Ishikawa (cell line): ENCODE measurements at regions not wholly inside any gene's neighbourhood (a gene's known extent, or its start where the extent isn't known, plus 50 kb on each side); places are given as distances from the start of the nearest gene placed in this dataset.

Experiments
- CEBPB ChIP-seq: IDR thresholded peaks from 2 replicates; pipeline ENCODE4 v1.6.1; 2012
- CREB1 ChIP-seq: IDR thresholded peaks from 2 replicates; pipeline ENCODE4 v1.6.1; 2012; ENCODE audit warnings: low read depth
- EGR1 ChIP-seq: IDR thresholded peaks from 2 replicates; pipeline ENCODE4 v1.6.1; 2012
- EP300 ChIP-seq: IDR thresholded peaks from 2 replicates; pipeline ENCODE4 v1.6.1; 2012; ENCODE audit warnings: borderline replicate concordance
- FOXM1 ChIP-seq: IDR thresholded peaks from 2 replicates; pipeline ENCODE4 v1.6.1; 2012; ENCODE audit warnings: low read depth, borderline replicate concordance
- NFIC ChIP-seq: IDR thresholded peaks from 2 replicates; pipeline ENCODE4 v1.6.1; 2012
- RAD21 ChIP-seq: IDR thresholded peaks from 2 replicates; pipeline ENCODE4 v1.6.1; 2012; ENCODE audit warnings: low read depth
- TAF1 ChIP-seq: IDR thresholded peaks from 2 replicates; pipeline ENCODE4 v1.6.1; 2012; ENCODE audit warnings: low read depth, mild to moderate bottlenecking
- TCF12 ChIP-seq: IDR thresholded peaks from 2 replicates; pipeline ENCODE4 v1.6.1; 2012; ENCODE audit warnings: low read depth
- TEAD4 ChIP-seq: IDR thresholded peaks from 2 replicates; pipeline ENCODE4 v1.6.1; 2012
- YY1 ChIP-seq: IDR thresholded peaks from 2 replicates; pipeline ENCODE4 v1.6.1; 2012; ENCODE audit warnings: low read depth
- ZBTB7A ChIP-seq: IDR thresholded peaks from 2 replicates; pipeline ENCODE4 v1.6.1; 2012; ENCODE audit warnings: low read depth
- TF ChIP-seq, protein P1 (sequence below): IDR thresholded peaks from 2 replicates; pipeline ENCODE4 v1.6.1; 2012
- TF ChIP-seq, protein P2 (sequence below): IDR thresholded peaks from 2 replicates; pipeline ENCODE4 v1.6.1; 2012; ENCODE audit warnings: low read depth, mild to moderate bottlenecking
- TF ChIP-seq, protein P3 (sequence below): IDR thresholded peaks from 2 replicates; pipeline ENCODE4 v1.6.1; 2012

DNA sequence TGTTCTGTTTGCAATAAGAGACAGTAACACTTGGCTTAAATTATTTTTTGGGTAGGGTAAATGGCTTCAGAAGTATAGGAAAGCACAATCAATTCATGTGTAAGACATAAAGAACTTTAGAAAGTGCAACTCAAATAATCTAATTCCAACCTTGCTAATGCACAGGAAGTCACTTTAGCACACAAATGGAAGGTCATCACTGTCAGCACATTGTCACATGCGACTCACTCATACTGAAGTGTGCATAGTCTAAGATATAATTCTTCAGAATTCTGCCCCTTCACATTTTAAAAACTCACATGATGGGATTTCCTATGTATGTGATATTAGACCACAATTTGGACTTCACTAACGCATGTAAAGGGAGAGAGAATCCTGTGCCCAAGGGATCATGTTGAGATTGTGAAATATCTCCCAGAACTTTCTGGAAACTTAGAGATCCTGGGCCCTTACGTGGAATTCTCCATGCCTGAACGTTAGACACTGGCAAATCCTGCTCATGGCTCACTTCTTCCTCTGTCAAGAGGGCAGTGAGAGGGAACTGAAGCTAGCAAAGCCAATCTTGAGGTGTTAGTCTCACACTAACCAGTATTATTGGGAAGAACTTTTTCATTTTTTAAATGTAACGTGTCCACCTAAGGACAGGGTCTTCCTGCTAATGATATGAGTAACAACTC is 403.2 kb upstream of the PTGER4 start:
- no peak for TF ChIP-seq CREB1

DNA sequence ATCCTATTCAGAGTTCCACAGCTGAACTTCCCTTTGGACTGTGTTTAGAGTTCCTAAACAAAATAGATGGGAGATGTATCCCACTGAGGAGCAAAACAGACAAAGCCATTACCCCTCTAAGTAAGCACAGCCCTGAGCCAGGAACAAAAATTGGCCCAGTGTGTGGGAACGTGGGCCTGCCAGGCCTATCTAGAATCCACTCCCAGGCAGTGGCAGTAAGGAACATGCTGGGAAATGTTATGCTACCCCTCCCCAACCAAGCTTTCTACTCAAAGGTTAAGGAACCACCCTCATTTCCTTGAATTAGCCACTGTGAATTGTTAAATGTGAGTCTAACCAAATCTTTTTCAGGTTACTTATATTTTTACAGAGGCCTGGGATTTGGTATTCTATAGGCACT is 405.1 kb upstream of the PTGER4 start:
- TF ChIP-seq TEAD4 (no peak), NFIC (no peak), RAD21 (no peak), EGR1 (no peak), CREB1 (no peak), FOXM1 (no peak), CEBPB (no peak), EP300 (no peak), YY1 (no peak), TCF12 (no peak), ZBTB7A (no peak), TAF1 (no peak)
- TF ChIP-seq, protein P1, sequence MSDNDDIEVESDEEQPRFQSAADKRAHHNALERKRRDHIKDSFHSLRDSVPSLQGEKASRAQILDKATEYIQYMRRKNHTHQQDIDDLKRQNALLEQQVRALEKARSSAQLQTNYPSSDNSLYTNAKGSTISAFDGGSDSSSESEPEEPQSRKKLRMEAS: no peak
- TF ChIP-seq, protein P2, sequence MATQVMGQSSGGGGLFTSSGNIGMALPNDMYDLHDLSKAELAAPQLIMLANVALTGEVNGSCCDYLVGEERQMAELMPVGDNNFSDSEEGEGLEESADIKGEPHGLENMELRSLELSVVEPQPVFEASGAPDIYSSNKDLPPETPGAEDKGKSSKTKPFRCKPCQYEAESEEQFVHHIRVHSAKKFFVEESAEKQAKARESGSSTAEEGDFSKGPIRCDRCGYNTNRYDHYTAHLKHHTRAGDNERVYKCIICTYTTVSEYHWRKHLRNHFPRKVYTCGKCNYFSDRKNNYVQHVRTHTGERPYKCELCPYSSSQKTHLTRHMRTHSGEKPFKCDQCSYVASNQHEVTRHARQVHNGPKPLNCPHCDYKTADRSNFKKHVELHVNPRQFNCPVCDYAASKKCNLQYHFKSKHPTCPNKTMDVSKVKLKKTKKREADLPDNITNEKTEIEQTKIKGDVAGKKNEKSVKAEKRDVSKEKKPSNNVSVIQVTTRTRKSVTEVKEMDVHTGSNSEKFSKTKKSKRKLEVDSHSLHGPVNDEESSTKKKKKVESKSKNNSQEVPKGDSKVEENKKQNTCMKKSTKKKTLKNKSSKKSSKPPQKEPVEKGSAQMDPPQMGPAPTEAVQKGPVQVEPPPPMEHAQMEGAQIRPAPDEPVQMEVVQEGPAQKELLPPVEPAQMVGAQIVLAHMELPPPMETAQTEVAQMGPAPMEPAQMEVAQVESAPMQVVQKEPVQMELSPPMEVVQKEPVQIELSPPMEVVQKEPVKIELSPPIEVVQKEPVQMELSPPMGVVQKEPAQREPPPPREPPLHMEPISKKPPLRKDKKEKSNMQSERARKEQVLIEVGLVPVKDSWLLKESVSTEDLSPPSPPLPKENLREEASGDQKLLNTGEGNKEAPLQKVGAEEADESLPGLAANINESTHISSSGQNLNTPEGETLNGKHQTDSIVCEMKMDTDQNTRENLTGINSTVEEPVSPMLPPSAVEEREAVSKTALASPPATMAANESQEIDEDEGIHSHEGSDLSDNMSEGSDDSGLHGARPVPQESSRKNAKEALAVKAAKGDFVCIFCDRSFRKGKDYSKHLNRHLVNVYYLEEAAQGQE: no peak
- TF ChIP-seq, protein P3, sequence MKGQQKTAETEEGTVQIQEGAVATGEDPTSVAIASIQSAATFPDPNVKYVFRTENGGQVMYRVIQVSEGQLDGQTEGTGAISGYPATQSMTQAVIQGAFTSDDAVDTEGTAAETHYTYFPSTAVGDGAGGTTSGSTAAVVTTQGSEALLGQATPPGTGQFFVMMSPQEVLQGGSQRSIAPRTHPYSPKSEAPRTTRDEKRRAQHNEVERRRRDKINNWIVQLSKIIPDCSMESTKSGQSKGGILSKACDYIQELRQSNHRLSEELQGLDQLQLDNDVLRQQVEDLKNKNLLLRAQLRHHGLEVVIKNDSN: no peak

DNA sequence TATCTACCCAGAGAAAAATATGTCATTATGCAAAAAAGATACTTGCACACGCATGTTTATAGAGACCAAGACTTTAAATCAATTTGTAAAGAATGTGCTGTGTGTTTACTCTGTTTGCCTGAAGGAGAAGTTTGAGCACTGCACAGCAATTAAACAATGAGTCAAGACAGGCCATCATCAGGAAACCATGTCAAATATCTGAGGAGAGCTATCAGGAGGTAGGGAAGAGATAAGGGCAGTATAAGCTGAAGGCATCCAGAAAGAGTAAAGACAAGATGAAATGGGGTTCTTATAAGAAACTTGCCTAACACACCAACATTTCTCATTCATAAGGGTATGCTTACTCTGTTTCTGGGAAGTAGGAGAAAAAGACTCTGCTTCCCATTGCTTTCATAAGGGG is 405.8 kb upstream of the PTGER4 start:
- TF ChIP-seq YY1: no peak
- no peak for TF ChIP-seq EGR1
- TF ChIP-seq NFIC: no peak
- TF ChIP-seq, protein P2: no peak
- TF ChIP-seq, protein P1: no peak
- TF ChIP-seq TCF12: no peak
- TF ChIP-seq CEBPB: no peak
- no peak for TF ChIP-seq TAF1
- no peak for TF ChIP-seq ZBTB7A
- TF ChIP-seq, protein P3: no peak
- TF ChIP-seq CREB1: no peak
- TF ChIP-seq FOXM1: no peak
- TF ChIP-seq EP300: no peak
- no peak for TF ChIP-seq TEAD4
- TF ChIP-seq RAD21: no peak

DNA sequence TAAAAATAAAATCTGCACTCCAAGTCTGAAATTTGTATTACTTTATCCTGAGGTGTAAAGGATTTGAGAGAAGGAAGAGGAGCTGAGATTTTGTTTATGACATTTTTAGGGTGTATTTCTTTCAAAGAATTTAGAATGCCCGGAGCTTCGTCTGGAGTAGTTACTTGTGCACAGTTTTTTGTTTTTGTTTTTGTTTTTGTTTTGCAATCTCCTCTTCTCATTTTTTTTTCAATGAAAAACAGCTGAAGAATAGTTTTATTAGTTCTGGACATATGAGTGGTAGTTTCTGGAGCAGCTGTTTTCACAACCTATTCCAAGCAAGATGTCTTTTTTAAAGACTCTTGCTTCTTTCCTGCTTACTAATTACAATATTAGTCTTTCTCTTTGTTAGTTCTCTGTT is 408.2 kb upstream of the PTGER4 start:
- no peak for TF ChIP-seq CREB1
- TF ChIP-seq, protein P2: no peak

DNA sequence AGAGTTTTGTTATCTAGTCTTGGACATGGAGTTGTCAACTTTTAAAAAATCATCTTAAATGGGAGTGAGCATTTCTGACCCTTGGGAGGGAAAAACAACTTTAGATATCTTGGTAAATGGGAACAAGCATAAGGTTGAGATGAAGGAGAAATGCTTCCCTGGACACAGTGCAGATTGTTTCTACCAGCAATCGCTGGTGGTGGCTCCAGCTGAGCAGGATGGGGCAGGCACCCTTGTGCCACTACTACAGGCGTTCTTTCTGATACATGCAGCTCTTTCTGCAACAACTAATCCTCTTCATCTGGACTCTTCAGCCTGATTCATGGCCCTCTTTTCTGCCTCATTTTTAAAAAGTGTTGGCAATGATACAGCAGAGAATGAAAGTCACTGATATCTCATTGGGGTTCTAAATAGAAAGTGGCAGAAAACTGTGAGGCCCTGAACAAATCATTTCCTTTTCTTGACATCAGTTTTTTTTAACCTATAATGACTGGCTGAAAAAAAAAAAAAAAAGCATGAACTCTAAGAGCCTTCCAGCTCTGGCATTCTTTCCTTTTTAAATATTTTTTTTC is 409.4 kb upstream of the PTGER4 start:
- no peak for TF ChIP-seq YY1

DNA sequence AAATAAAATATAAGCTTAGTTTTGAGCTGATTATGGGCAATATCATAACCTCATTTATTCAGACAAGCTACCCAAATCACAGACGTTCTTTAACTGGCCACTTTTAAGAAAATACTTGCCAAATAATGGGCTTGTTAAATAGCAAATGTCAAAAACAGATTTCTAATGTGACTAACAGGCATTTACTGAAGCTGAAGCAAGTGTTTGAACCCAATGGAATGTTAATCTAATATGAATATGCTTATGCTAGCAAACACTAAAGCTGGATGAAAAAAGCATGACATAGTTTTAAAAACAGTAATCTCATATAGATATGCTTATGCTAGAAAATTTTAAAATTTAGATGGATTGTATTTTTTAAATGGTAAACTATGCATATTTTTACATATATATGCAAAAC is 411.6 kb upstream of the PTGER4 start:
- TF ChIP-seq NFIC: no peak
- no peak for TF ChIP-seq EGR1
